GM21360 (cell line): ENCODE measurements at regions not wholly inside any gene's neighbourhood (a gene's known extent, or its start where the extent isn't known, plus 50 kb on each side); places are given as distances from the start of the nearest gene placed in this dataset.
"Not testable (repeated sequence)": the region's sequence is repeated elsewhere in the genome, so short reads cannot be mapped to it uniquely, and the experiment has no call there.

ENCODE experiments used
- ATAC-seq: cut with Tn5 transposase; IDR thresholded peaks from one replicate; pipeline ENCODE4 v1.9.1; 2021; ENCODE audit warnings: mild to moderate bottlenecking, moderate library complexity; ENCODE audit not compliant: unreplicated experiment

DNA sequence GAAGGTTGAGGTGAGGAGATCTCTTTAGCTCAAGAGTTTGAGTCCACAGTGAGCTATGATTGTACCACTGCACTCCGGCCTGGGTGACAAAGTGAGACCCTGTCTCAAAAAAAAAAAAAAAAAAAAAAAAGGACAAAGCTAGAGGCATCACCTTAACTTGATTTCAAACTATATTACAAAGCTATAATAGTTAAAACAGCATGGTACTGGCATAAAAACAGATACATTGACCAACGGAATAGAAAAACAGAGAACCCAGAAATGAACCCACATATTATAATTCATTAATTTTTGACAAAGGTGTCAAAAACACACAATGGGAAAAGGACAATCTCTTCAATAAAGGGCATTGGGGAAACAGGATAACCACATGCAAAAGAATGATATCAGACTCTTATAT, 50.8 kb upstream of the MBOAT1 start:
- ATAC-seq: no peak

DNA sequence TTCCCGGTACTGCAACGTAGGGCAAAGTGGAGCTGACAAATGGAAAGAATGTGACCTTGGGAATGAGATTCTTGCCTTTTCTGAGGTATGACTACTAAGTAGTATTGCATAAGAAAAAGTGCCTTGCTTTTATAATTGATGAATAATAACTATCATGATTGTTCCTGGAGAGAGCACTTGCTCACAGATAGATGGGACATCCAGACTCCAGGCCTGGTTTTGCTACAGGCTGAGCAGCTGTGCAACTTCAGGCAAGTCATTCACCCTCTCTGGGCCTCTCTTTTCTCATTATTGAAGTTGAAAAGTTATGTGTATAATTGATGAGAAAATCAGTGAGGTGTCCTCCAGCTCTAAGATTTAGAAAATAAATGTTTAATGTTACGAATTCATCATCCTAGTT, 53.6 kb upstream of the MBOAT1 start:
- no peak for ATAC-seq

DNA sequence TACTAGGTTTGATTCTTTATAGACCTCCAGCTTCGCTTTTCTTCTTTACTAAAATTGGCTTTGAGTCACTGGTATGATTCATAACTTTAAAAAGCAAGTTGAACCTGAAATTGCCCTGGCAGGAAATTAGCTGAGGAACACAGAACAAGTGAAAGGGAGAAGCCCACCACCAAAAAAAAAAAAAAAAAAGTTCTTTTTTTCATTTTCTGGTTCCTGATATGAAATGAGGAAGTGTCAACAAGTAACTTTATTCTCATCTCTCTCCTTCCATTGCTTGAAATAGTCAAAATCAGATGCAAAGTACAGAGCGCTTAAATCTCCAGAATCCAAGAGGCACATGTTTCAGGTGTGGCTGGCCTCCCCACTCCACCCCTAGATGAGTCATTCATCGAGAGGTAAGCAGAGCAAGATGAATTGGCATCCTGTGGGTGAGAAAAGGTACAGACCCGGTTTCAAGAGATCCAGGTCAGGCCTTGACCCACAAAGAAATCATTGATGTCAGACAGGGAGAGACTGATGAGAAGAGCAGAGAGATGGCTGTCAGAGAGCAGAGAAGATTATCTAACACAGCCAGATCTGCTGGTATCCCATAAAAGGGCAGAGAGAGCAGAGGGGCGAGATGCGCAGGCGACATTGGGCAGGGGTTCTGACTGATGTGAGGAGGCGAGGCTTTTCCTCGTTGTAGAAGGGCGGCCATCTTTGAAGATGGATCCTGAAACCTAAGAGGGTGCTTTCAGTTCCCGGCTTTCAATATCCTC, 54.8 kb upstream of the MBOAT1 start:
- ATAC-seq: no peak

DNA sequence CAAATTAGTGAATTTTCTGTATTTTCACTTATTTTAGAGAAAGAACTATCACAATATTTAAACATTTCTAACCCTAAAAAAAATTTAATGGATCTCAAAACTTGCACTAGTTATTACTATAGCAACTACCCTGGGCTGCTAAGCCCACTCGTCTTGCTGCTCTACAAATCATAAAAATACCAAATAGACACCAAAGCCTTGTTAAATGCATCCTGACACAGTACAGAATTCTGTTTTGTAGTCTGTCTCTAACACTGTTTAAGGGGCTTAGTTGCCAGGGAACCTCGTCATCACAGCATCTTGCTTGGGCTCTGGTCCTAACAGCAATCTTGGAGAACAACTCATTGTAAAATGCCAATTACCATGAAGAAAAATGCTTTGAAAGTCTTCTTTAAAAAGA, 56.9 kb upstream of the MBOAT1 start:
- no peak for ATAC-seq

DNA sequence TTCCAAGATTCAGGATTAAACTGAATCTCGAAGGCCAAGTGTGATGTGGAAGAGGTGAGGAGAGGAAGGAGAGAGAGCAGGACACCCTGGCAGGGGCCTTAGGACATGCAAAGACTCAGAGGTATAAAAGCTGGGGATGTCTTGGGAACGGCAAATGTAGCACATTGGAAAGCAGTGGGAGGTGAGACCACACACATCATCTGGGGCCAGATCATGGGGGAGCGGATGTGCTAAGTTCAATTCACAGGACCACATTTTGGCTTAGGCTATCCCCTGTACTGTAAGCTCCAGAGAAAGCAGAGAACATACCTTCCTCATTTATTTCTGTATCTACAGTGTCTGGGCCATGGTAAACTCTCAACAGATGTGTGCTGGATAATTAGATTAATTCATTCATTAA, 59.5 kb upstream of the MBOAT1 start:
- no peak for ATAC-seq

DNA sequence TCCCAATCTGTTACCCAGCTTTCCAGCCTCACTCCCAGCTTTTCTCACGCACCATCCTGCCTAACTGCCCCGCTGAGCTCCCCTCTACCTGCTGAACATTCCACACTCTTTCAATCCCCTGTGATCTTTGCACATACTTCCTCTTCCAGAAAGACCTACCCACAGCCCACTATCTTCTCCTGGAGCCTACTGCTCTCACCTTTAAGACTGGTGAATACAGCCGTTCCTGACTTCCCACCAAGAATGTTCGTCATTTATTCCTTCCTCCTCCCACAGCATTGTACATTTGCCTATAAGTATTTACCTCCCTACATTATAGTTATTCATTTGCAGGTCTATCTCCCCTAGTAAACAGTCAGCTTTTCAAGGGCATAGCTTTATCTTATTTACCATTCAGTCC, 61.9 kb upstream of the MBOAT1 start:
- ATAC-seq: no peak

DNA sequence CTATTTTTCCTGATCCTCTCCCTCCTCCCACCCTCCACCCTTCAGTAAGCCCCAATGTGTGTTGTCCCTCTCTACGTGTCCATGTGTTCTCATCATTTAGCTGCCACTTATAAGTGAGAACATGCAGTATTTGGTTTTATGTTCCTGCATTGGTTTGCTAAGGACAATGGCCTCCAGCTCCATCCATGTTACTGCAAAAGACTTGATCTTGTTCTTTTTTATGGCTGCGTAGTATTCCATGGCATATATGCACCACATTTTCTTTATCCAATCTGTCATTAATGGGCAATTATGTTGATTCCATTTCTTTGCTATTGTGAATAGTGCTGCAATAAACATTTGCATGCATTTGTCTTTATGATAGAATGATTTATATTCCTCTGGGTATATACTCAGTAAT, 63.6 kb upstream of the MBOAT1 start:
- ATAC-seq: not testable (repeated sequence)

DNA sequence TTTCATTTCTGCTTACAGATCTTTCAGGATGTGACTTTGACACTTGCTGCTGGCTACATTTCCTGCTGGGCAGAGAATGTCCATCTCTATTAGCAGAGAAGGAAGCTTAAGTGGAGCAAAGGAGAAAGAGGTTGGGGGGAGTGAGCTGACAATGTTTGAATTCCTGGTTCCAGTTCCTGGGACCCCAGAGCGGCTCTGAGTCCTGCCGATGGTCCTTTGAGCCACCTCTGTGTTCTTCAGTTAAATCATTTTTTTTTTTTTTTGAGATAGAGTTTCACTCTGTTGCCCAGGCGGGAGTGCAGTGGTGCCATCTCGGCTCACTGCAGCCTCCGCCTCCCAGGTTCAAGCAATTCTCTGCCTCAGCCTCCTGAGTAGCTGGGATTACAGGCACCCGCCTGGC, 65.5 kb upstream of the MBOAT1 start:
- not testable (repeated sequence) for ATAC-seq

DNA sequence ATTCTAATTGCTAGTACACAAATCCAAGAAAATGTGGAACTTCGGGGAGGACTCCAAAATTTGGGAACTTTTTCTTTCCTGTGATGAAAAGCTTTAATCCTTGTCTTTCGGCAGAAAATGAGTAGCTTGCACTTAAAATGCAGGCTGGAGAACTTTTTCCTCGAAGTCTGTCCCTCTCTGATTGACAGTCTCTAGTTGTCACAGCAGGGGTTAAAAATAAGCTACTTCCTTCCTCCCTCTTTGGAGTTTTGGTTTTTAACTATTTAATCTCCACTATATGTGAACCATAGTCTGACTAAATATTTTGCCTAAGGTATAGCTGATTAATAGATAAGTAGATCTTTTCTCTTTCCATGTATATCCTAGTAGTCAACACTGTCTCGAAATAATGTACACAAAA, 66.8 kb upstream of the MBOAT1 start:
- no peak for ATAC-seq

DNA sequence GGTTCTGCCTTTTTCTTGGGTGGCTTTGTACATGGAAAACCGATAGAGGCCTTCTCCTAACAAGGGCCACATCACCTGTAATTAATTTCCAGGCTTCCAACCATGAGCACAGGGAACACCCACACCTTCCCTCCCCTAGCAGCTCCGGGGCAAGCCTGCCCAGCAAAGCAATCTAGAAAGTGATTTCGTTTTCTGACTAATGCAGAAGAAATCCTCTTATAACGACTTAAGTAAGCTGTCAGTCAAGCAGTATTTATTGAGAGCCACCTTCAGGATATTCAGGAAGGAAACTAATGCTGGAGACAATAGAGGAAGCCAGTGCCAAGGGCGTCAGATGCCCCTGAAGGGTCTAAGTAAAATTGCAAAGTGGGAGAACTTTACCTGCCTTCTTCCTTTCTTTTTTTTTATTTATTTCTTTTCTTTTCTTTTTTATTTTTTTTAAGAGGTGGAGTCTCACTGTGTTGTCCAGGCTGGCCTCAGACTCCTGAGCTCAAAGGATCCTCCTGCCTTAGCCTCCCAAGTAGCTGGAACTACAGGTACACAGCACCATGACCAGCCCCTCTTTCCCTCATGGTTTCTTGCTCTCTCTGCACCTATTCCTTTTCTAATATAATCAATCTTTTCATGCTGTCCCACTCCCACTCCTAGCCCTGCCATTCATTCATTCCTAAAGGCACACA, 67.5 kb upstream of the MBOAT1 start:
- ATAC-seq: no peak

DNA sequence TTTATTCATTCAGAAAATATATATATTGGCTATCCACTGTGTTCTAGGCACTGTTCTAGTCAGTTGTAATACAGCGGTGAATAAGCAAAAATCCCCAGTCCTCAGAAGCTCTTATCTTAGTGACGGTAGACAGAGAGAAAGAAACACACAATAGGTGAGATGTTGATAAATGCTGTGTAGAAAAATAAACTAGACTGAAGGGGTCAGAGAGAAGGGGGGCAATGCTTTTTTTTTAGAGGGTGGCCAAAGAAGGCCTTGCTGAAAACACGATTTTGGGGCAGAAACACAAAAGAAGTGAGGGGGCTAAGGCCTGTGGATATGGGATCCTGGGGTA, 68.0 kb upstream of the MBOAT1 start:
- no peak for ATAC-seq

DNA sequence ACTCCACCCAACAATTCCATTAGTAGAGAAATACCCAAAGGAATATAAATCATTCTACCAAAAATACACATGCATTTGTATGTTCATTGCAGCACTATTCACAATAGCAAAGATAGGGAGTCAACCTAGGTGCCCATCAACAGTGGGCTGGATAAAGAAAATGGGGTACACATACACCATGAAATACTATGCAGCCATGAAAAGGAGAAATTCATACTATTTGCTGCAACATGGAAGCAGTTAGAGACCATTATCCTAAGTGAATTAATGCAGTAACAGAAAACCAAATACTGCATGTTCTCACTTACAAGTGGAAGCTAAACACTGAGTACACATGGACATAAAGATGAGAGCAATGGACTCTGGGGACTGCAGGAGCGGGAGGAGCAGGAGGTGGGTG, 72.4 kb upstream of the MBOAT1 start:
- ATAC-seq: no peak

DNA sequence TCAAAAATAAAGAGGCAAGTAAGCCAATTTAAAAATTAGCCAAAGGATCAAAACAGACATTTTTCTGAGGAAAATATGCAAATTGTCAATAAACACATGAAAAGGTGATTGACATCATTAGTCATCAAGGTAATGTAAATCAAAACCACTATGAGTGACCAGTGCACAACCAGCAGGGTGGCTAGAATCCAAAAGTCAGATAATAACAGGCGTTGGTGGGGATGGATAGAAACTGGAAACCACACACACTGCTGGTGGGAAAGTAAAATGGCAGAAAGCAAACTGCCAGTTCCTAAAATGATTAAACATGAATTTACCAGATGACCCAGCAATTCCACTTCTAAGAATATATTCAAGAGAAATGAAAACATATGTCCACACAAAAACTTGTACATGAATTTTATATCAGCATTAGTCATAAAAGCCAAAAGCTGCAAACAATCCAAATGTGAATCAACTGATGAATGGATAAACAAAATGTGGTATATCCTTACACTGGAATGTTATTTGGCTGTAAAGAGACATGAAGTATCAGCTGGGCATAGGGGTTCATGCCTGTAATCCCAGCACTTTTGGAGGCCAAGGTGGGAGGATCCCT, 74.8 kb upstream of the MBOAT1 start:
- no peak for ATAC-seq

DNA sequence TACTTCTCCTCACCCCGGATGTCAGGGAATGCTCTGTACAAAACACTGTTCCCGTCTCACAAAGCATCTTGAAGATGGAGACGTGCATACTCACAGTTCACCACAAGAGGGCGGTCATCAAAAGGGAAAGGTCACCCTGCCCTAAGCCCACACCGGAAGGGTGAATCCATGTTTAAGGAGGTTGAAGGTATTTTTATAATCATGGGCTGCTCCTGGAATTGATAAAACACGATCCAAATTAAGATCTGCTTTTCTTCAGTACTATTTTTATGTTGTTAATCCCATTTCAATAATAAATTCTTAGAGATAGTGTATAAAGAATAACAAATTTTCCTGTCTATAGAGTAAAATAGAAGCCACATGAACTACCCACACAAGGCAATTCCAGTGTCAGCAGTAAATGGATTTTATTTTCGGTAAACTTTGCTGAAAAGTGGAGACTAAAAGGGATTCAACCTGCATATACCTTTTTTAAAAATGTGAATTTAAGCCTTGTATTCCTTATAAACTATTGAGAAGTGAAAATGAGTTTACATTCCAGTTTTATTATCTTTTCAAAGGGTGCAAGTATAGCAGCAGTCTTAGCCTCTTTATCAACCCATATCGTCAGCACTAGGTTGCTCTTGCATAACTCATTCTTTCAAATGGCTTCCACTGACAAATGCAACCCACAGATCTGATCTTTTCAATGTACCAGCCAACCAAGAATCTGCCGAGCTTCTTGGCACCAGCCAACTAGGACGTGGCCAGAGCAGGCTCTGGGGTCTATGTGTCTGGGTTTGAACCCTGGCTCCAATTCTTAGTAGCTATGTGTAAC, 79.7 kb upstream of the MBOAT1 start:
- ATAC-seq: peak; percentile 83

DNA sequence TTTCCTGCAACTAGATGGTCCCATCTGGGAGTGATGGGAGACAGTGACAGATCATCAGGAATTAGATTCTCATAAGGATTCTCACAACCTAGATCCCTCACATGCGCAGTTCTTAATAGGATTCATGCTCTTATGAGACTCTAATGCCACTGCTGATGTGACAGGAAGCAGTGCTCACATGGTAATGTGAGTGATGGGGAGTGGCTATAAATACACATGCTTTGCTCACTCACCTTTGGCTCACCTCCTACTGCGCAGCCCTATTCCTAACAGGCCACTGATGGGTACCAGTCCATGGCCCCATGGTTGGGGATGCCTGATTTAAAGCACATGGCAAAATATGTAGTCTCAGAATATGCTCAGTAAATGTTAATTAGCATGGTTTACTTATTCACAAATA, 80.6 kb upstream of the MBOAT1 start:
- ATAC-seq: no peak

DNA sequence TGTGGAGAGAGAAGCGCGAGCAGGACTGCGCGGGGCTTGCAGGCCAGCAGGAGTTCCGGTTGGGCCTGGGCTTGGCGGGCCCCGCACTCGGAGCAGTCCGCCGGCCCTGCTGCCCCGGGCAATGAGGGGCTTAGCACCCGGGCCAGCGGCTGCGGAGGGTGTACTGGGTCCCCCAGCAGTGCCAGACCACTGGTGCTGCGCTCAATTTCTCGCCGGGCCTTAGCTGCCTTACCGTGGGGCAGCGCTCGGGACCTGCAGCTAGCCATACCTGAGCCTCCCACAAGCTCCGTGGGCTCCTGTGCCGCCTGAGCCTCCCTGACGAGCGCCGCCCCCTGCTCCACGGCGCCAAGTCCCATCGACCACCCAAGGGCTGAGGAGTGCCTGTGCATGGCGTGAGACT, 89.0 kb upstream of the MBOAT1 start:
- ATAC-seq: no peak

DNA sequence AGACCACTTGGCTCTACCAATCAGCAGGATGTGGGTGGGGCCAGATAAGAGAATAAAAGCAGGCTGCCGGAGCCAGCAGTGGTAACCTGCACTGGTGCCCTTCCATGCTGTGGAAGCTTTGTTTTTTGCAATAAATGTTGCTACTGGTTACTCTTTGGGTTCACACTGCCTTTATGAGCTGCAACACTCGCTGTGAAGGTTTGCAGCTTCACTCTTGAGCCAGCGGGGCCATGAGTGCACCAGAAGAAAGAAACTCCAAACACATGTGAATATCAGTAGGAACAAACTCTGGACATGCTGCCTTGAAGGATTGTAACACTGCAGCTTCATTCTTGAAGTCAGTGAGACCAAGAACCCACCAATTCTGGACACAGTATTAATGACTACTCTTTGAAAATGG, 89.9 kb upstream of the MBOAT1 start:
- ATAC-seq: no peak

DNA sequence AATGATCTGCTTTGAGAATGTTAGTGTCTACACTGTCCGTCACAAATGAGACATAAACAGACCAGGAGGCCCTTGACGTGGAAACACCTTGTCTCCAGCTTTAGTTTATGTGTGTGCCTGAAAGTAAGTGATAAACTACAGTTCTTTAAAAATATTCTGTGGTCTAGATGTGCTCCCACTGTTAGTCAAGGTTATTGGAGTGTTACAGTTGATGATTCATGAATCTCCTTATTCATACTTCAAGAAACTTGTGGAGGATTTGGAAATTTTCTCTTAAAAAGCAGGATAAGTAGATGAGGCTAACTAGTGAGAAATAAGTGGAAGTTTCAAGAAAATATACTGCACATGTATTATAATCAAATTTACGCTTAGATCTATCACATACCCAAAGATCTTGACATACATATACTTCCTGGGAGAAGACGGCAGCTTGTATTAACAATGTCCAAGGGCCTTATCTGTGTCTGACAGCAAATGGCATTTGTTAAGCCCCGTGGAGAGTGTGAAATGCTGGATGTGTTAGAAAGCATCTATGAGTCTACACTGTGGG, 90.5 kb upstream of the MBOAT1 start:
- no peak for ATAC-seq

DNA sequence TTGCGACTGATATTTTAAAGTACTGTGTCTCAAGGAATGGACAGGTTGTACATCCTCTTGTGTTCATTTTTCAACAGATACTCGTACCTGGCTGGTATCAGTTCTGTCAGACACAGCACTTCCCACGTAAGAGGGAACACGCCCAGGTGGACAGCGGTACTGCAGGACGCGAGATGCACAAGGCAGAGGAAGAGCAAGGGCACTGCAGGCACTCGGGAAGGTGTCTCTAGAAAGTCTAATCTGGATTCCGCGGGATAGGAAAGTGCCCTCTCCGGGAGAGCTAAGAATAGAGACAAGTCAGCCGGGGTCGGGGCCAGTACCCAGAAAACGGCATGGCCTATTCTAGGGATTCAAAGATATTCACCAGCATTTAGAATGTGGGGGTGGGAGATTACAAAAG, 94.2 kb upstream of the MBOAT1 start:
- ATAC-seq: no peak

DNA sequence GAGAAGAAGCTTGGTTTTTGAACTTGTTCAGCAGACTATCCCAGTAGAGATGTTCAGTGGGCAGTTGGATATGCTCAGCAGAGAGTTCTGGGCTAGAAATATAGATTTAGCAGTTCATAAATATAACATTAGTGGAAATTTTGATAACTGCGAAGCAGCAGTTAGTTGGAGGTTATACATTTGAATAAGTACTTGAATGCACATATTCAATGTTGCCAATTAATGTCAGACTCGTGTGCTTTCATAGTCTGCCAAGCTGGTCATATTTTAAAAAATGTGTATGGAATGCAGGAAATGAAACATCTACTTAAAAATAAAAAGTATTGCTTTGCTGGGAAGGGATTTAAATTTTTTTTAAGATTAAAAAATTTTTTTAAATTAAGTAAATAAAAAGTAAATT, 92.5 kb upstream of the E2F3 start:
- no peak for ATAC-seq

DNA sequence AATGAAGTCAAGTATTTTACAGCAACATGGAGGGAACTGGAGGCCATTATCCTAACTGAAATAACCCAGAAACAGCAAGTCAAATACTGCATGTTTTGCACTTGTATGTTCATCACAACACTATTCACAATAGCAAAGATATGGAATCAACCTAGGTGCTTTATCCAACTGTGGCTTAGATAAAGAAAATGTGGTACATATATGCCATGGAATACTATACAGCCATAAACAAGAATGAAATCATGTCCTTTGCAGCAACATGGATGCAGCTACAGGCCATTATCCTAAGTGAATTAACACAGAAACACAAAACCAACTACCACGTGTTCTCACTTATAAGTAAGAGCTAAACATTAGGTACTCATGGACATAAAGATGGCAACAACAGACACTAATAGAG, 91.5 kb upstream of the E2F3 start:
- ATAC-seq: no peak
